Memory B cell (primary cell): ENCODE measurements at regions not wholly inside any gene's neighbourhood (a gene's known extent, or its start where the extent isn't known, plus 50 kb on each side); places are given as distances from the start of the nearest gene placed in this dataset.

ENCODE experiments used
- ATAC-seq: fragments of 150-1000 bp; cut with Tn5 transposase; 2 replicates; pipeline ENCODE4 v1.10.0; 2021; ENCODE audit warnings: low read depth, mild to moderate bottlenecking, moderate library complexity
- DNase-seq, 2 donors: peaks; one replicate each; pipeline ENCODE4 v3.0.0; 2022; ENCODE audit warnings: low spot score in 2 of 2
- H3K27ac Mint-ChIP-seq: one replicate; pipeline ENCODE4 v1.8.0; 2022; ENCODE audit warnings: mild to moderate bottlenecking, moderate library complexity, mixed read lengths
- H3K27me3 Mint-ChIP-seq: one replicate; pipeline ENCODE4 v1.8.0; 2022; ENCODE audit warnings: mixed read lengths
- H3K36me3 Mint-ChIP-seq: one replicate; pipeline ENCODE4 v1.8.0; 2022; ENCODE audit warnings: mild to moderate bottlenecking, mixed read lengths
- H3K4me1 Mint-ChIP-seq: one replicate; pipeline ENCODE4 v1.8.0; 2022; ENCODE audit warnings: mixed read lengths
- H3K4me3 Mint-ChIP-seq: one replicate; pipeline ENCODE4 v1.8.0; 2022; ENCODE audit warnings: mild to moderate bottlenecking, moderate library complexity, mixed read lengths
- H3K9me3 Mint-ChIP-seq: one replicate; pipeline ENCODE4 v1.8.0; 2022; ENCODE audit warnings: mixed read lengths

GRCh38 chr5:68818057-68818695 is 275.6 kb upstream of the SLC30A5 start:
- H3K9me3 Mint-ChIP-seq = no peaks in the 10 kb centered on the region
- DNase-seq = no peak
- no peak overlapping the region for H3K4me3 Mint-ChIP-seq
- no peak overlapping the region for H3K27ac Mint-ChIP-seq
- no peak for ATAC-seq
- H3K27me3 Mint-ChIP-seq = peaks cover 4% of the 10 kb centered on the region
- no peaks in the 10 kb centered on the region for H3K4me1 Mint-ChIP-seq
- no peaks in the 10 kb centered on the region for H3K36me3 Mint-ChIP-seq

GRCh38 chr5:68818870-68819269 is 274.9 kb upstream of the SLC30A5 start:
- Mint-ChIP-seq H3K27ac (no peak overlapping the region), H3K4me1 (no peaks in the 10 kb centered on the region), H3K36me3 (no peaks in the 10 kb centered on the region), H3K4me3 (no peak overlapping the region), H3K9me3 (no peaks in the 10 kb centered on the region), H3K27me3 (peaks cover 6% of the 10 kb centered on the region)
- DNase-seq (no peak), ATAC-seq (no peak)

DNA sequence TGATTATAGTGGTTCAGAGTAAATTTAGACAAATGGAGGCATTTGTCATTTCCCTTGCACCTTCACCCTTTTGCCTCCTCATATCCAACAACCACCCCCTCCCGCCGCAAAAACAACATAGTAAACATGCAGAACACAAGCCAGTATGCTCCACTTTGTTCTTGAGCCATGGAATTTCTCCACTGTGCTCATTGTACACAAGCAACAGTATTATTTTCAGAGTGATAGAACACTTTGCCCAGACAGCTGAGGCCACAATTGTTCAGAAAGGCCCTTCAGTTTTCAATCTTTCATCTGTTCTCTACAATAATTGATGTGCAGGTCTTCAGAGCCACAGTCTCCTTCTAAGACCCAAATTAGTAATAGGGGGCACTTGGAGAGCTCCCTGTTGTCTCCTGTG is 272.8 kb upstream of the SLC30A5 start:
- H3K27me3 Mint-ChIP-seq = peaks cover 6% of the 10 kb centered on the region

DNA sequence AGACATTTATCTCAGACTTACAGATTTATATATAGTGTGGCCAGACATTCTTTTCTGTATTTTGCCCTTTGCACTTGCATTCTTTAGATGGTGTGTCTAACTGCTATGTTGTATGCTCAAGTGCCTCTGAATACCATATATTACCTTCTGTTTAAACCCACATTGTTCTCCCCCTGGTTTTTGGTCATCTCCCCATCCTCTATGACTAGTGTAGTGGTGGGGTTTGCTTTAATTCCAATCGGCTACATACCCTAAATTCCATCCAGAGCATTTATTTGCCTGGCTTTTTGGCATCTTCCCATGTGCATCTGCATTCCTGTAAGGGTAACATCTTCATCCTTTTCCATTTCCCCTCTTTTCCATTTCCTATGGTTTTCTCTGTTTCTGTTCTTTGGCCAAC is 271.0 kb upstream of the SLC30A5 start:
- DNase-seq (no peak), ATAC-seq (no peak)
- Mint-ChIP-seq H3K4me3 (no peak overlapping the region), H3K4me1 (no peaks in the 10 kb centered on the region), H3K27me3 (peaks cover 6% of the 10 kb centered on the region), H3K36me3 (no peaks in the 10 kb centered on the region), H3K27ac (no peak overlapping the region), H3K9me3 (no peaks in the 10 kb centered on the region)

More for the DNA sequence above, 272.8 kb upstream of the SLC30A5 start:
- DNase-seq (no peak), ATAC-seq (no peak)
- H3K9me3 Mint-ChIP-seq = no peaks in the 10 kb centered on the region
- H3K4me1 Mint-ChIP-seq = no peaks in the 10 kb centered on the region
- H3K27ac Mint-ChIP-seq = no peak overlapping the region
- H3K36me3 Mint-ChIP-seq = no peaks in the 10 kb centered on the region
- no peak overlapping the region for H3K4me3 Mint-ChIP-seq

- no peak overlapping the region for H3K27ac Mint-ChIP-seq
- H3K9me3 Mint-ChIP-seq = no peaks in the 10 kb centered on the region
- no peak for DNase-seq
- no peaks in the 10 kb centered on the region for H3K4me1 Mint-ChIP-seq
- H3K27me3 Mint-ChIP-seq = peaks cover 6% of the 10 kb centered on the region
- ATAC-seq = no peak
- no peaks in the 10 kb centered on the region for H3K36me3 Mint-ChIP-seq
- no peak overlapping the region for H3K4me3 Mint-ChIP-seq
Observed at GRCh38 chr5:68823301-68823700, 270.5 kb upstream of the SLC30A5 start.

- no peaks in the 10 kb centered on the region for H3K4me1 Mint-ChIP-seq
- no peak overlapping the region for H3K4me3 Mint-ChIP-seq
- H3K9me3 Mint-ChIP-seq = no peaks in the 10 kb centered on the region
- no peak for DNase-seq
- H3K27me3 Mint-ChIP-seq = peaks cover 3% of the 10 kb centered on the region
- no peak overlapping the region for H3K27ac Mint-ChIP-seq
- no peaks in the 10 kb centered on the region for H3K36me3 Mint-ChIP-seq
- no peak for ATAC-seq
Observed at GRCh38 chr5:68830377-68830898, 263.4 kb upstream of the SLC30A5 start.

GRCh38 chr5:68834491-68834981 is 259.3 kb upstream of the SLC30A5 start:
- no peaks in the 10 kb centered on the region for H3K9me3 Mint-ChIP-seq
- no peaks in the 10 kb centered on the region for H3K4me1 Mint-ChIP-seq
- no peak overlapping the region for H3K4me3 Mint-ChIP-seq
- H3K36me3 Mint-ChIP-seq = no peaks in the 10 kb centered on the region
- no peak for ATAC-seq
- H3K27ac Mint-ChIP-seq = no peak overlapping the region
- DNase-seq = no peak
- H3K27me3 Mint-ChIP-seq = peaks cover 3% of the 10 kb centered on the region

- H3K27me3 Mint-ChIP-seq = peaks cover 3% of the 10 kb centered on the region
- H3K9me3 Mint-ChIP-seq = no peaks in the 10 kb centered on the region
- H3K4me1 Mint-ChIP-seq = no peaks in the 10 kb centered on the region
- DNase-seq = no peak
- H3K27ac Mint-ChIP-seq = no peak overlapping the region
- ATAC-seq = no peak
- no peaks in the 10 kb centered on the region for H3K36me3 Mint-ChIP-seq
- H3K4me3 Mint-ChIP-seq = no peak overlapping the region
Observed at GRCh38 chr5:68838157-68838718, 255.6 kb upstream of the SLC30A5 start.

GRCh38 chr5:68839019-68839552 is 254.7 kb upstream of the SLC30A5 start:
- no peak for ATAC-seq
- Mint-ChIP-seq H3K27ac (no peak overlapping the region), H3K4me3 (no peak overlapping the region), H3K9me3 (no peaks in the 10 kb centered on the region), H3K36me3 (no peaks in the 10 kb centered on the region), H3K4me1 (no peaks in the 10 kb centered on the region), H3K27me3 (peaks cover 3% of the 10 kb centered on the region)
- DNase-seq = no peak

DNA sequence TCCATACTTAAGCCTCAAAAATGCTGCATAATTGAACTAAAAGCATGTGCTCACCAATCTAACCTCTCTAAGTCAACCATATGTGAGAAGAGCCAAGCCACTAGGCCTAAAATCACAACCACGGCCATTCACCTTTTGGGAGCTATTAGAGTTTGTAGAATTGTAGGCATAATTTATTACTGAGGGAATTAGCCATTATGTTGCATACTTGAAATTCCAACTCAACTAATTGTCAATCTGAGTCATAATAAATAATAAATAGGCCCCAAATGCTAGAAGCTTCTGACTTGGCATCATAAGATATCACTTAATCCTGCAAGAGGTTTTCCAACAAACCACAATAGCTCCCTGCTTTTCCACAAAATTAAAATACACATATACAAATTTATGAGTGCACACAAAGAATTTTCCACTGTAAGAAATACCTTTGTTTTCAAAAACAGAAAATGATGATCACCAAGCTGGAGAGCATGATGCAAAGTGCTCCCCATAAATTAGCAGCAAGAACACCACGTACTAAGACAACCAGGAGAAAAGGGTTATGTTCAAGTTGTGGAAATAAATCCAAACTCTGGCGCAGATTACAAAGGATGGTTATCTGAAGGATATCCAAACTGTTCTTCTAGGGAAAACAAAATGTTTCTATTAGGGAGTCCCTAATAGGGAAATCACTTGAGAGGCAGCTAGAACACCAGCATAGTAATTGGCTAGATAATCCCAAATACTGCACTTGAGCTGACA is 250.0 kb upstream of the SLC30A5 start:
- H3K4me3 Mint-ChIP-seq = no peak overlapping the region
- H3K36me3 Mint-ChIP-seq = no peaks in the 10 kb centered on the region
- no peak for DNase-seq
- no peaks in the 10 kb centered on the region for H3K4me1 Mint-ChIP-seq
- H3K27me3 Mint-ChIP-seq = peaks cover 9% of the 10 kb centered on the region
- H3K27ac Mint-ChIP-seq = no peak overlapping the region
- H3K9me3 Mint-ChIP-seq = no peaks in the 10 kb centered on the region
- ATAC-seq = no peak

DNA sequence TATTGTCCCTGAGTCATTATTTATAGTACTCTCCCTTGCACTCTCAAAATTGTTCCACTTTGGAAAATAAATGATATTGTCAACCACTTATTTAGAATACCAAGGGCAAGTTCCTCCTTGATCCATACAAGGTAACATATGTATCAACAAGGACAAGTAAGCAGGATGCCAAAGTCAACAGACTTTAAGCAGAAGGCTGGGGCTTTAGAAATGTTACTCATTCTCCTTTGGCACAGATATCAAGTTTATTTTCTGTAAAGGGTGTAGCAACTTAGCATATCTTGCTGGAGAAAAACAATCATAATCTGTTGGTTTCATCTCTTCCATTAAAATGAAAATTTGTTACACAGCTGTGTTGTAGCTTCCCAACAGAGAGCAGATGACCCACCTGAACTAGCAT is 248.7 kb upstream of the SLC30A5 start:
- Mint-ChIP-seq H3K36me3 (no peaks in the 10 kb centered on the region), H3K27me3 (peaks cover 9% of the 10 kb centered on the region), H3K4me1 (no peaks in the 10 kb centered on the region), H3K27ac (no peak overlapping the region), H3K9me3 (no peaks in the 10 kb centered on the region), H3K4me3 (no peak overlapping the region)
- DNase-seq = no peak
- no peak for ATAC-seq

- peaks cover 9% of the 10 kb centered on the region for H3K27me3 Mint-ChIP-seq
- no peaks in the 10 kb centered on the region for H3K9me3 Mint-ChIP-seq
- no peak overlapping the region for H3K4me3 Mint-ChIP-seq
- DNase-seq (no peak), ATAC-seq (no peak)
- H3K27ac Mint-ChIP-seq = no peak overlapping the region
- H3K36me3 Mint-ChIP-seq = no peaks in the 10 kb centered on the region
- H3K4me1 Mint-ChIP-seq = no peaks in the 10 kb centered on the region
Observed at GRCh38 chr5:68846828-68847227, 247.0 kb upstream of the SLC30A5 start.

GRCh38 chr5:68848091-68848490 is 245.7 kb upstream of the SLC30A5 start:
- no peak overlapping the region for H3K4me3 Mint-ChIP-seq
- DNase-seq = no peak
- no peak for ATAC-seq
- no peaks in the 10 kb centered on the region for H3K9me3 Mint-ChIP-seq
- H3K4me1 Mint-ChIP-seq = no peaks in the 10 kb centered on the region
- H3K27ac Mint-ChIP-seq = no peak overlapping the region
- H3K27me3 Mint-ChIP-seq = peaks cover 9% of the 10 kb centered on the region
- H3K36me3 Mint-ChIP-seq = no peaks in the 10 kb centered on the region

- no peak overlapping the region for H3K4me3 Mint-ChIP-seq
- H3K9me3 Mint-ChIP-seq = no peaks in the 10 kb centered on the region
- no peaks in the 10 kb centered on the region for H3K36me3 Mint-ChIP-seq
- H3K27ac Mint-ChIP-seq = no peak overlapping the region
- H3K4me1 Mint-ChIP-seq = no peaks in the 10 kb centered on the region
- ATAC-seq (no peak), DNase-seq (no peak)
- peaks cover 9% of the 10 kb centered on the region for H3K27me3 Mint-ChIP-seq
Observed at GRCh38 chr5:68849103-68849502, 244.7 kb upstream of the SLC30A5 start.
